SK-N-SH treated with all-trans-retinoic acid at 6 μM for 48 hours (cell line): ENCODE measurements at regions not wholly inside any gene's neighbourhood (a gene's known extent, or its start where the extent isn't known, plus 50 kb on each side); places are given as distances from the start of the nearest gene placed in this dataset.

Experiments
- ATAC-seq: fragments of 200-7000 bp; cut with Tn5 transposase; 3 replicates; pipeline ENCODE4 v1.9.1; 2020; ENCODE audit warnings: mild to moderate bottlenecking, moderate library complexity
- ARNTL ChIP-seq: fragments of 450-650 bp; formaldehyde crosslinking; IDR thresholded peaks from 2 replicates; pipeline ENCODE4 v1.5.0; 2020; ENCODE audit warnings: low read depth, mild to moderate bottlenecking, moderate library complexity, borderline replicate concordance
- CSDC2 ChIP-seq: fragments of 250-450 bp; sonication (Bioruptor Pico); IDR thresholded peaks from 2 replicates; pipeline ENCODE4 v1.5.0; 2020; ENCODE audit warnings: mild to moderate bottlenecking, moderate library complexity
- ESRRG ChIP-seq: fragments of 250-450 bp; sonication (Bioruptor Pico); IDR thresholded peaks from 2 replicates; pipeline ENCODE4 v1.6.1; 2021; ENCODE audit warnings: mild to moderate bottlenecking
- GLIS3 ChIP-seq: fragments of 250-450 bp; sonication (Bioruptor Pico); IDR thresholded peaks from 2 replicates; pipeline ENCODE4 v1.5.0; 2020; ENCODE audit warnings: mild to moderate bottlenecking, moderate library complexity
- OSR1 ChIP-seq: fragments of 250-450 bp; sonication (Bioruptor Pico); IDR thresholded peaks from 2 replicates; pipeline ENCODE4 v1.8.0; 2022; ENCODE audit warnings: moderate library complexity, mild to moderate bottlenecking, inconsistent platforms
- PPARA ChIP-seq: fragments of 250-450 bp; sonication (Bioruptor Pico); IDR thresholded peaks from 2 replicates; pipeline ENCODE4 v1.5.0; 2020; ENCODE audit warnings: mild to moderate bottlenecking, borderline replicate concordance
- RARB ChIP-seq: fragments of 250-450 bp; sonication (Bioruptor Pico); IDR thresholded peaks from 2 replicates; pipeline ENCODE4 v1.8.0; 2021; ENCODE audit warnings: mild to moderate bottlenecking, moderate library complexity
- SNAI2 ChIP-seq: fragments of 250-450 bp; sonication (Bioruptor Pico); IDR thresholded peaks from 2 replicates; pipeline ENCODE4 v1.5.0; 2020; ENCODE audit warnings: mild to moderate bottlenecking, moderate library complexity
- ZC3H10 ChIP-seq: fragments of 250-450 bp; sonication (Bioruptor Pico); IDR thresholded peaks from 2 replicates; pipeline ENCODE4 v1.5.1; 2021; ENCODE audit warnings: mild to moderate bottlenecking, moderate library complexity
- ZFP3 ChIP-seq: fragments of 250-450 bp; sonication (Bioruptor Pico); IDR thresholded peaks from 2 replicates; pipeline ENCODE4 v1.5.0; 2020; ENCODE audit warnings: mild to moderate bottlenecking, moderate library complexity
- ZFP30 ChIP-seq: fragments of 450-650 bp; formaldehyde crosslinking; IDR thresholded peaks from 2 replicates; pipeline ENCODE4 v1.5.0; 2022; ENCODE audit warnings: mild to moderate bottlenecking, moderate library complexity
- ZNF565 ChIP-seq: fragments of 450-650 bp; formaldehyde crosslinking; conservative IDR thresholded peaks from 2 replicates; pipeline ENCODE4 v1.5.0; 2020; ENCODE audit warnings: low read depth, mild to moderate bottlenecking, moderate library complexity
- ZNF70 ChIP-seq: fragments of 450-650 bp; formaldehyde crosslinking; IDR thresholded peaks from 2 replicates; pipeline ENCODE4 v1.5.0; 2020; ENCODE audit warnings: mild to moderate bottlenecking, moderate library complexity
- ZNF8 ChIP-seq: fragments of 450-650 bp; formaldehyde crosslinking; IDR thresholded peaks from 2 replicates; pipeline ENCODE4 v1.5.0; 2020; ENCODE audit warnings: mild to moderate bottlenecking, moderate library complexity
- TF ChIP-seq, protein P1 (sequence below): fragments of 250-450 bp; sonication (Bioruptor Pico); IDR thresholded peaks from 2 replicates; pipeline ENCODE4 v1.5.0; 2020; ENCODE audit warnings: mild to moderate bottlenecking, moderate library complexity
- TF ChIP-seq, protein P2 (sequence below): fragments of 250-450 bp; sonication (Bioruptor Pico); IDR thresholded peaks from 2 replicates; pipeline ENCODE4 v1.5.1; 2021; ENCODE audit warnings: mild to moderate bottlenecking, moderate library complexity
- TF ChIP-seq, protein P3 (sequence below): fragments of 250-450 bp; sonication (Bioruptor Pico); IDR thresholded peaks from 2 replicates; pipeline ENCODE4 v1.8.0; 2021; ENCODE audit warnings: low read depth, mild to moderate bottlenecking, moderate library complexity, borderline replicate concordance
- TF ChIP-seq, protein P4 (sequence below): fragments of 250-450 bp; sonication (Bioruptor Pico); IDR thresholded peaks from 2 replicates; pipeline ENCODE4 v1.8.0; 2020; ENCODE audit warnings: mild to moderate bottlenecking, moderate library complexity, borderline replicate concordance

DNA sequence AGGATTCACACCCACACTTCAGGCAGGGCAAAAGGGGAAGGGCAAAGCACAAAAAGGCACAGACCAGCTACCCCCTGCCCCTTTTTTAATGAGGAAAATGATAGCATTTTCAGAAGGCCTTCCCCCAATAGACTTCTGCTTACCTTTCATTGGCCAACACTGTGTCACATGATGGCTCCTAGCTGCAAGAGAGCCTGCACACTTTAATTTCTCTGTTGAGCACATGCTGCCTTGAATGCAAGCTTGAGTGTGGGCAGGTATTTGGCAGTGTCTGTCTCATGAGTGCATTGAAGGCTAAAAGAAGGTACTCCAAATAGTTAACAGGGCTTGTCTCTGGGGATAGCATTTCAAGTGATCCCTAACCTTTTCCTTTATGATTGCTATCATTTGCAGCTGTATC, 175.4 kb upstream of the NFE2L3 start:
- TF ChIP-seq, protein P1, sequence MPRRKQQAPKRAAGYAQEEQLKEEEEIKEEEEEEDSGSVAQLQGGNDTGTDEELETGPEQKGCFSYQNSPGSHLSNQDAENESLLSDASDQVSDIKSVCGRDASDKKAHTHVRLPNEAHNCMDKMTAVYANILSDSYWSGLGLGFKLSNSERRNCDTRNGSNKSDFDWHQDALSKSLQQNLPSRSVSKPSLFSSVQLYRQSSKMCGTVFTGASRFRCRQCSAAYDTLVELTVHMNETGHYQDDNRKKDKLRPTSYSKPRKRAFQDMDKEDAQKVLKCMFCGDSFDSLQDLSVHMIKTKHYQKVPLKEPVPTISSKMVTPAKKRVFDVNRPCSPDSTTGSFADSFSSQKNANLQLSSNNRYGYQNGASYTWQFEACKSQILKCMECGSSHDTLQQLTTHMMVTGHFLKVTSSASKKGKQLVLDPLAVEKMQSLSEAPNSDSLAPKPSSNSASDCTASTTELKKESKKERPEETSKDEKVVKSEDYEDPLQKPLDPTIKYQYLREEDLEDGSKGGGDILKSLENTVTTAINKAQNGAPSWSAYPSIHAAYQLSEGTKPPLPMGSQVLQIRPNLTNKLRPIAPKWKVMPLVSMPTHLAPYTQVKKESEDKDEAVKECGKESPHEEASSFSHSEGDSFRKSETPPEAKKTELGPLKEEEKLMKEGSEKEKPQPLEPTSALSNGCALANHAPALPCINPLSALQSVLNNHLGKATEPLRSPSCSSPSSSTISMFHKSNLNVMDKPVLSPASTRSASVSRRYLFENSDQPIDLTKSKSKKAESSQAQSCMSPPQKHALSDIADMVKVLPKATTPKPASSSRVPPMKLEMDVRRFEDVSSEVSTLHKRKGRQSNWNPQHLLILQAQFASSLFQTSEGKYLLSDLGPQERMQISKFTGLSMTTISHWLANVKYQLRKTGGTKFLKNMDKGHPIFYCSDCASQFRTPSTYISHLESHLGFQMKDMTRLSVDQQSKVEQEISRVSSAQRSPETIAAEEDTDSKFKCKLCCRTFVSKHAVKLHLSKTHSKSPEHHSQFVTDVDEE, result no peak
- TF ChIP-seq ZNF565 (CRISPR knock-in tag), result no peak
- TF ChIP-seq, protein P2, sequence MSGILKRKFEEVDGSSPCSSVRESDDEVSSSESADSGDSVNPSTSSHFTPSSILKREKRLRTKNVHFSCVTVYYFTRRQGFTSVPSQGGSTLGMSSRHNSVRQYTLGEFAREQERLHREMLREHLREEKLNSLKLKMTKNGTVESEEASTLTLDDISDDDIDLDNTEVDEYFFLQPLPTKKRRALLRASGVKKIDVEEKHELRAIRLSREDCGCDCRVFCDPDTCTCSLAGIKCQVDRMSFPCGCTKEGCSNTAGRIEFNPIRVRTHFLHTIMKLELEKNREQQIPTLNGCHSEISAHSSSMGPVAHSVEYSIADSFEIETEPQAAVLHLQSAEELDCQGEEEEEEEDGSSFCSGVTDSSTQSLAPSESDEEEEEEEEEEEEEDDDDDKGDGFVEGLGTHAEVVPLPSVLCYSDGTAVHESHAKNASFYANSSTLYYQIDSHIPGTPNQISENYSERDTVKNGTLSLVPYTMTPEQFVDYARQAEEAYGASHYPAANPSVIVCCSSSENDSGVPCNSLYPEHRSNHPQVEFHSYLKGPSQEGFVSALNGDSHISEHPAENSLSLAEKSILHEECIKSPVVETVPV (CRISPR knock-in tag), result no peak
- TF ChIP-seq ZFP30 (CRISPR knock-in tag), result no peak
- no peak for TF ChIP-seq CSDC2 (CRISPR knock-in tag)
- no peak for TF ChIP-seq OSR1
- TF ChIP-seq, protein P3, sequence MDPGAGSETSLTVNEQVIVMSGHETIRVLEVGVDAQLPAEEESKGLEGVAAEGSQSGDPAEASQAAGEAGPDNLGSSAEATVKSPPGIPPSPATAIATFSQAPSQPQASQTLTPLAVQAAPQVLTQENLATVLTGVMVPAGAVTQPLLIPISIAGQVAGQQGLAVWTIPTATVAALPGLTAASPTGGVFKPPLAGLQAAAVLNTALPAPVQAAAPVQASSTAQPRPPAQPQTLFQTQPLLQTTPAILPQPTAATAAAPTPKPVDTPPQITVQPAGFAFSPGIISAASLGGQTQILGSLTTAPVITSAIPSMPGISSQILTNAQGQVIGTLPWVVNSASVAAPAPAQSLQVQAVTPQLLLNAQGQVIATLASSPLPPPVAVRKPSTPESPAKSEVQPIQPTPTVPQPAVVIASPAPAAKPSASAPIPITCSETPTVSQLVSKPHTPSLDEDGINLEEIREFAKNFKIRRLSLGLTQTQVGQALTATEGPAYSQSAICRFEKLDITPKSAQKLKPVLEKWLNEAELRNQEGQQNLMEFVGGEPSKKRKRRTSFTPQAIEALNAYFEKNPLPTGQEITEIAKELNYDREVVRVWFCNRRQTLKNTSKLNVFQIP (CRISPR knock-in tag), result no peak
- TF ChIP-seq SNAI2, result no peak
- no peak for TF ChIP-seq ZNF70 (CRISPR knock-in tag)
- no peak for TF ChIP-seq ZC3H10 (CRISPR knock-in tag)
- no peak for TF ChIP-seq ESRRG
- no peak for TF ChIP-seq ZNF8
- no peak for TF ChIP-seq ARNTL (CRISPR knock-in tag)
- TF ChIP-seq RARB (CRISPR knock-in tag), result no peak

DNA sequence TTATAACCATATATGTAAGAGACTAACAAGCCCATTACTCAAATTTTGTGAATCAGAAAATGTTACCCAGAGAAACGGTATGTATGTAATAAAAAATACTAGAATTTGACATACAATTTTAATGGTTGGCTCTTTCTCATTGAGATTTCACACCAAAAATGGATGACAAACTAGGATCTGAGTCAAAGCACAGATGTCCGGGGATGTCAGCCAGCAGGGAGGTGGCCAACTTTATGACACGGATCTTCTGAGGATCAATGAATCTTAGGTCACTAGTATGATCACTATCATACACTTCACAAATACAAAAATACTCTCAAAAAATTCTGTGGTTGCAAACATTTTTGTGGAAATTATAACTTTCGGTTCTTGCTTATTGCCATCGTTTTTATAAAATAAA, 173.5 kb upstream of the NFE2L3 start:
- no peak for TF ChIP-seq ZFP3 (CRISPR knock-in tag)
- TF ChIP-seq ZFP30 (CRISPR knock-in tag), result no peak
- TF ChIP-seq, protein P4, sequence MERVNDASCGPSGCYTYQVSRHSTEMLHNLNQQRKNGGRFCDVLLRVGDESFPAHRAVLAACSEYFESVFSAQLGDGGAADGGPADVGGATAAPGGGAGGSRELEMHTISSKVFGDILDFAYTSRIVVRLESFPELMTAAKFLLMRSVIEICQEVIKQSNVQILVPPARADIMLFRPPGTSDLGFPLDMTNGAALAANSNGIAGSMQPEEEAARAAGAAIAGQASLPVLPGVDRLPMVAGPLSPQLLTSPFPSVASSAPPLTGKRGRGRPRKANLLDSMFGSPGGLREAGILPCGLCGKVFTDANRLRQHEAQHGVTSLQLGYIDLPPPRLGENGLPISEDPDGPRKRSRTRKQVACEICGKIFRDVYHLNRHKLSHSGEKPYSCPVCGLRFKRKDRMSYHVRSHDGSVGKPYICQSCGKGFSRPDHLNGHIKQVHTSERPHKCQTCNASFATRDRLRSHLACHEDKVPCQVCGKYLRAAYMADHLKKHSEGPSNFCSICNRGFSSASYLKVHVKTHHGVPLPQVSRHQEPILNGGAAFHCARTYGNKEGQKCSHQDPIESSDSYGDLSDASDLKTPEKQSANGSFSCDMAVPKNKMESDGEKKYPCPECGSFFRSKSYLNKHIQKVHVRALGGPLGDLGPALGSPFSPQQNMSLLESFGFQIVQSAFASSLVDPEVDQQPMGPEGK (CRISPR knock-in tag), result no peak
- no peak for TF ChIP-seq ARNTL (CRISPR knock-in tag)
- TF ChIP-seq ZC3H10 (CRISPR knock-in tag), result no peak
- TF ChIP-seq ZNF8, result no peak
- TF ChIP-seq, protein P1, result no peak
- no peak for TF ChIP-seq CSDC2 (CRISPR knock-in tag)
- no peak for TF ChIP-seq SNAI2
- TF ChIP-seq, protein P2 (CRISPR knock-in tag), result no peak
- no peak for TF ChIP-seq ZNF565 (CRISPR knock-in tag)
- no peak for TF ChIP-seq PPARA
- no peak for TF ChIP-seq GLIS3 (CRISPR knock-in tag)
- no peak for ATAC-seq

More for the DNA sequence above, 175.4 kb upstream of the NFE2L3 start:
- no peak for ATAC-seq
